H1 (cell line): ENCODE measurements at regions not wholly inside any gene's neighbourhood (a gene's known extent, or its start where the extent isn't known, plus 50 kb on each side); places are given as distances from the start of the nearest gene placed in this dataset.

Experiments used
- CTCF ChIP-seq, 3 experiments: IDR thresholded peaks; 1 replicate in 2 of 3; 2 replicates in 1 of 3; pipeline versions ENCODE4 v1.5.1 to v1.6.1; 2011; ENCODE audit warnings: low read length in 3 of 3, mild to moderate bottlenecking in 3 of 3, inconsistent platforms in 2 of 3, low read depth in 1 of 3, moderate library complexity in 1 of 3; ENCODE audit not compliant: insufficient read depth in 1 of 3; ENCODE audit errors: control extremely low read depth in 1 of 3
- EZH2 ChIP-seq: fragments of 200-600 bp; sonication (generic); IDR thresholded peaks from 2 replicates; pipeline ENCODE4 v1.7.1; 2012; ENCODE audit warnings: low read depth, mild to moderate bottlenecking, moderate library complexity, low read length, inconsistent platforms; ENCODE audit not compliant: severe bottlenecking
- POLR2AphosphoS5 ChIP-seq: IDR thresholded peaks from 2 replicates; pipeline ENCODE4 v1.6.1; 2011; ENCODE audit warnings: low read depth, low read length
- POU5F1 ChIP-seq: IDR thresholded peaks from 2 replicates; pipeline ENCODE4 v1.6.1; 2011; ENCODE audit warnings: low read depth, mild to moderate bottlenecking, low read length, moderate library complexity
- RXRA ChIP-seq: IDR thresholded peaks from 2 replicates; pipeline ENCODE4 v1.6.1; 2011; ENCODE audit warnings: low read depth, mild to moderate bottlenecking, low read length, moderate library complexity; ENCODE audit not compliant: insufficient read depth
- SIRT6 ChIP-seq: IDR thresholded peaks from one replicate; pipeline ENCODE4 v1.7.1; 2012; ENCODE audit warnings: low read length, inconsistent platforms
- SP1 ChIP-seq: IDR thresholded peaks from 2 replicates; pipeline ENCODE4 v1.6.1; 2011; ENCODE audit warnings: low read depth, low read length
- TBP ChIP-seq: IDR thresholded peaks from 2 replicates; pipeline ENCODE4 v1.6.1; 2011; ENCODE audit warnings: low read depth, low read length, improper control_type of control experiment
- YY1 ChIP-seq: IDR thresholded peaks from 2 replicates; pipeline ENCODE4 v1.6.1; 2011; ENCODE audit warnings: low read depth, mild to moderate bottlenecking, low read length
- TF ChIP-seq, protein P1 (sequence below): IDR thresholded peaks from 2 replicates; pipeline ENCODE4 v1.6.1; 2012; ENCODE audit warnings: low read length, inconsistent platforms

GRCh38 chr18:53771664-53772063, 452.8 kb downstream of the MBD2 start:
- TF ChIP-seq YY1: no peak
- TF ChIP-seq, protein P1, sequence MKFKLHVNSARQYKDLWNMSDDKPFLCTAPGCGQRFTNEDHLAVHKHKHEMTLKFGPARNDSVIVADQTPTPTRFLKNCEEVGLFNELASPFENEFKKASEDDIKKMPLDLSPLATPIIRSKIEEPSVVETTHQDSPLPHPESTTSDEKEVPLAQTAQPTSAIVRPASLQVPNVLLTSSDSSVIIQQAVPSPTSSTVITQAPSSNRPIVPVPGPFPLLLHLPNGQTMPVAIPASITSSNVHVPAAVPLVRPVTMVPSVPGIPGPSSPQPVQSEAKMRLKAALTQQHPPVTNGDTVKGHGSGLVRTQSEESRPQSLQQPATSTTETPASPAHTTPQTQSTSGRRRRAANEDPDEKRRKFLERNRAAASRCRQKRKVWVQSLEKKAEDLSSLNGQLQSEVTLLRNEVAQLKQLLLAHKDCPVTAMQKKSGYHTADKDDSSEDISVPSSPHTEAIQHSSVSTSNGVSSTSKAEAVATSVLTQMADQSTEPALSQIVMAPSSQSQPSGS: no peak
- no peak for TF ChIP-seq CTCF (IDR thresholded peaks at IDR 0.05; ENCODE audit: control extremely low read depth in 1 of 3, insufficient read depth in 1 of 3, low read depth in 1 of 3, low read length in 3 of 3)
- TF ChIP-seq POLR2AphosphoS5: no peak
- TF ChIP-seq EZH2: no peak
- no peak for TF ChIP-seq RXRA
- TF ChIP-seq POU5F1: no peak
- no peak for TF ChIP-seq TBP
- no peak for TF ChIP-seq SP1
- no peak for TF ChIP-seq SIRT6
